ENCODE measurements at regions not wholly inside any gene's neighbourhood (a gene's known extent, or its start where the extent isn't known, plus 50 kb on each side); places are given as distances from the start of the nearest gene placed in this dataset.

- no peak for DNase-seq
- H3K27ac Mint-ChIP-seq (ENCODE audit: unreplicated experiment): no peak overlapping the region
- H3K4me1 Mint-ChIP-seq (ENCODE audit: low read depth, unreplicated experiment): peaks cover 2% of the 10 kb centered on the region
- no peak overlapping the region for H3K4me3 Mint-ChIP-seq (ENCODE audit: unreplicated experiment)
- H3K36me3 Mint-ChIP-seq (ENCODE audit: unreplicated experiment): no peaks in the 10 kb centered on the region
- H3K27me3 Mint-ChIP-seq (ENCODE audit: unreplicated experiment): no peaks in the 10 kb centered on the region
- no peaks in the 10 kb centered on the region for H3K9me3 Mint-ChIP-seq (ENCODE audit: unreplicated experiment)
- no peak for TF ChIP-seq CTCF (IDR thresholded peaks at IDR 0.05; ENCODE audit: partially characterized antibody, unreplicated experiment)
These were observed 71.5 kb upstream of the LPP start for GRCh38 chr3:188082450-188082849.

- H3K4me1 Mint-ChIP-seq (ENCODE audit: low read depth, unreplicated experiment): peaks cover under 1% of the 10 kb centered on the region
- no peak for TF ChIP-seq CTCF (IDR thresholded peaks at IDR 0.05; ENCODE audit: partially characterized antibody, unreplicated experiment)
- no peaks in the 10 kb centered on the region for H3K27me3 Mint-ChIP-seq (ENCODE audit: unreplicated experiment)
- DNase-seq: no peak
- H3K4me3 Mint-ChIP-seq (ENCODE audit: unreplicated experiment): no peak overlapping the region
- no peak overlapping the region for H3K27ac Mint-ChIP-seq (ENCODE audit: unreplicated experiment)
- H3K36me3 Mint-ChIP-seq (ENCODE audit: unreplicated experiment): no peaks in the 10 kb centered on the region
- no peaks in the 10 kb centered on the region for H3K9me3 Mint-ChIP-seq (ENCODE audit: unreplicated experiment)
These were observed 70.9 kb upstream of the LPP start for GRCh38 chr3:188083011-188083410.

- Mint-ChIP-seq H3K9me3 (ENCODE audit: unreplicated experiment) (no peaks in the 10 kb centered on the region), H3K36me3 (ENCODE audit: unreplicated experiment) (no peaks in the 10 kb centered on the region), H3K27ac (ENCODE audit: unreplicated experiment) (no peak overlapping the region), H3K4me3 (ENCODE audit: unreplicated experiment) (no peak overlapping the region), H3K27me3 (ENCODE audit: unreplicated experiment) (no peaks in the 10 kb centered on the region), H3K4me1 (ENCODE audit: low read depth, unreplicated experiment) (no peaks in the 10 kb centered on the region)
- no peak for DNase-seq
- no peak for TF ChIP-seq CTCF (IDR thresholded peaks at IDR 0.05; ENCODE audit: partially characterized antibody, unreplicated experiment)
These were observed 69.0 kb upstream of the LPP start for GRCh38 chr3:188084752-188085583.

- DNase-seq: no peak
- TF ChIP-seq CTCF (IDR thresholded peaks at IDR 0.05; ENCODE audit: partially characterized antibody, unreplicated experiment): no peak
- no peaks in the 10 kb centered on the region for H3K36me3 Mint-ChIP-seq (ENCODE audit: unreplicated experiment)
- no peak overlapping the region for H3K27ac Mint-ChIP-seq (ENCODE audit: unreplicated experiment)
- H3K4me1 Mint-ChIP-seq (ENCODE audit: low read depth, unreplicated experiment): no peaks in the 10 kb centered on the region
- H3K4me3 Mint-ChIP-seq (ENCODE audit: unreplicated experiment): no peak overlapping the region
- H3K9me3 Mint-ChIP-seq (ENCODE audit: unreplicated experiment): no peaks in the 10 kb centered on the region
- no peaks in the 10 kb centered on the region for H3K27me3 Mint-ChIP-seq (ENCODE audit: unreplicated experiment)
These were observed 68.1 kb upstream of the LPP start for GRCh38 chr3:188085584-188086560.

Data from glutamatergic neuron (in vitro differentiated cells).